ENCODE measurements at regions not wholly inside any gene's neighbourhood (a gene's known extent, or its start where the extent isn't known, plus 50 kb on each side); places are given as distances from the start of the nearest gene placed in this dataset.
"Not testable (repeated sequence)": the region's sequence is repeated elsewhere in the genome, so short reads cannot be mapped to it uniquely, and the experiment has no call there.

- Histone ChIP-seq H3K4me1 (ENCODE audit: low read length) (no peaks in the 10 kb centered on the region), H3K36me3 (ENCODE audit: insufficient read depth, low read length) (no peaks in the 10 kb centered on the region), H3K79me2 (ENCODE audit: low read length) (no peaks in the 10 kb centered on the region), H3K4me3 (ENCODE audit: low read length) (no peak overlapping the region), H3K27me3 (ENCODE audit: low read length) (no peaks in the 10 kb centered on the region), H2AFZ (ENCODE audit: low read length) (no peak overlapping the region), H3K27ac (ENCODE audit: low read length) (no peak overlapping the region), H3K9me3 (ENCODE audit: low read length) (no peaks in the 10 kb centered on the region), H3K4me2 (ENCODE audit: low read depth, low read length, poor library complexity, severe bottlenecking) (no peak overlapping the region), H3K9me2 (replicated peaks; ENCODE audit: insufficient read depth, low read length) (no peaks in the 10 kb centered on the region), H4K20me1 (ENCODE audit: insufficient read depth, low read depth, low read length) (no peaks in the 10 kb centered on the region), H3K9ac (ENCODE audit: low read length) (no peak overlapping the region)
- no peak for DNase-seq
Measured at GRCh38 chr2:43070030-43070429, 156.4 kb downstream of the ZFP36L2 start.

GRCh38 chr2:43068631-43069517 lies 157.5 kb downstream of the ZFP36L2 start:
- H2AFZ ChIP-seq (ENCODE audit: low read length) = no peak overlapping the region
- no peak overlapping the region for H3K27ac ChIP-seq (ENCODE audit: low read length)
- no peaks in the 10 kb centered on the region for H3K4me1 ChIP-seq (ENCODE audit: low read length)
- H3K9me2 ChIP-seq (replicated peaks; ENCODE audit: insufficient read depth, low read length) = no peaks in the 10 kb centered on the region
- H3K9me3 ChIP-seq (ENCODE audit: low read length) = no peaks in the 10 kb centered on the region
- DNase-seq = no peak
- H3K4me2 ChIP-seq (ENCODE audit: low read depth, low read length, poor library complexity, severe bottlenecking) = no peak overlapping the region
- no peaks in the 10 kb centered on the region for H3K27me3 ChIP-seq (ENCODE audit: low read length)
- no peak overlapping the region for H3K9ac ChIP-seq (ENCODE audit: low read length)
- H3K79me2 ChIP-seq (ENCODE audit: low read length) = no peaks in the 10 kb centered on the region
- H4K20me1 ChIP-seq (ENCODE audit: insufficient read depth, low read depth, low read length) = no peaks in the 10 kb centered on the region
- no peak overlapping the region for H3K4me3 ChIP-seq (ENCODE audit: low read length)
- no peaks in the 10 kb centered on the region for H3K36me3 ChIP-seq (ENCODE audit: insufficient read depth, low read length)

- Histone ChIP-seq H3K79me2 (ENCODE audit: low read length) (no peaks in the 10 kb centered on the region), H3K27me3 (ENCODE audit: low read length) (no peaks in the 10 kb centered on the region), H3K9me2 (replicated peaks; ENCODE audit: insufficient read depth, low read length) (no peaks in the 10 kb centered on the region), H3K36me3 (ENCODE audit: insufficient read depth, low read length) (no peaks in the 10 kb centered on the region), H4K20me1 (ENCODE audit: insufficient read depth, low read depth, low read length) (no peaks in the 10 kb centered on the region), H2AFZ (ENCODE audit: low read length) (no peak overlapping the region), H3K27ac (ENCODE audit: low read length) (no peak overlapping the region), H3K4me1 (ENCODE audit: low read length) (no peaks in the 10 kb centered on the region), H3K9me3 (ENCODE audit: low read length) (no peaks in the 10 kb centered on the region), H3K4me3 (ENCODE audit: low read length) (no peak overlapping the region), H3K9ac (ENCODE audit: low read length) (no peak overlapping the region), H3K4me2 (ENCODE audit: low read depth, low read length, poor library complexity, severe bottlenecking) (no peak overlapping the region)
- no peak for DNase-seq
Measured at GRCh38 chr2:43068041-43068533, 158.3 kb downstream of the ZFP36L2 start.

- Histone ChIP-seq H3K4me3 (ENCODE audit: low read length) (no peak overlapping the region), H3K4me1 (ENCODE audit: low read length) (no peaks in the 10 kb centered on the region), H3K9me2 (replicated peaks; ENCODE audit: insufficient read depth, low read length) (no peaks in the 10 kb centered on the region), H3K27ac (ENCODE audit: low read length) (no peak overlapping the region), H3K36me3 (ENCODE audit: insufficient read depth, low read length) (no peaks in the 10 kb centered on the region), H3K79me2 (ENCODE audit: low read length) (no peaks in the 10 kb centered on the region), H3K27me3 (ENCODE audit: low read length) (no peaks in the 10 kb centered on the region), H3K9ac (ENCODE audit: low read length) (no peak overlapping the region), H3K4me2 (ENCODE audit: low read depth, low read length, poor library complexity, severe bottlenecking) (no peak overlapping the region), H2AFZ (ENCODE audit: low read length) (no peak overlapping the region), H4K20me1 (ENCODE audit: insufficient read depth, low read depth, low read length) (no peaks in the 10 kb centered on the region), H3K9me3 (ENCODE audit: low read length) (no peaks in the 10 kb centered on the region)
- no peak for DNase-seq
Measured at GRCh38 chr2:43067254-43068040, 159.0 kb downstream of the ZFP36L2 start.

- H3K9me2 ChIP-seq (replicated peaks; ENCODE audit: insufficient read depth, low read length); DNase-seq; H3K9ac ChIP-seq (ENCODE audit: low read length); H3K4me1 ChIP-seq (ENCODE audit: low read length); H3K27me3 ChIP-seq (ENCODE audit: low read length); H4K20me1 ChIP-seq (ENCODE audit: insufficient read depth, low read depth, low read length); H2AFZ ChIP-seq (ENCODE audit: low read length); H3K4me2 ChIP-seq (ENCODE audit: low read depth, low read length, poor library complexity, severe bottlenecking); H3K9me3 ChIP-seq (ENCODE audit: low read length); H3K4me3 ChIP-seq (ENCODE audit: low read length); H3K36me3 ChIP-seq (ENCODE audit: insufficient read depth, low read length); H3K79me2 ChIP-seq (ENCODE audit: low read length); H3K27ac ChIP-seq (ENCODE audit: low read length): not testable (repeated sequence)
Measured at GRCh38 chr2:43066541-43067253, 159.7 kb downstream of the ZFP36L2 start.

- Histone ChIP-seq H3K4me2 (ENCODE audit: low read depth, low read length, poor library complexity, severe bottlenecking) (no peak overlapping the region), H3K9me3 (ENCODE audit: low read length) (no peaks in the 10 kb centered on the region)
Measured at GRCh38 chr2:43065871-43066270, 160.5 kb downstream of the ZFP36L2 start.

GRCh38 chr2:43065036-43065435 lies 161.4 kb downstream of the ZFP36L2 start:
- Histone ChIP-seq H3K36me3 (ENCODE audit: insufficient read depth, low read length) (no peaks in the 10 kb centered on the region), H3K4me3 (ENCODE audit: low read length) (no peak overlapping the region), H3K9me3 (ENCODE audit: low read length) (no peaks in the 10 kb centered on the region), H2AFZ (ENCODE audit: low read length) (no peak overlapping the region), H4K20me1 (ENCODE audit: insufficient read depth, low read depth, low read length) (no peaks in the 10 kb centered on the region), H3K9ac (ENCODE audit: low read length) (no peak overlapping the region), H3K4me1 (ENCODE audit: low read length) (no peaks in the 10 kb centered on the region), H3K4me2 (ENCODE audit: low read depth, low read length, poor library complexity, severe bottlenecking) (no peak overlapping the region), H3K27me3 (ENCODE audit: low read length) (no peaks in the 10 kb centered on the region), H3K27ac (ENCODE audit: low read length) (no peak overlapping the region), H3K9me2 (replicated peaks; ENCODE audit: insufficient read depth, low read length) (no peaks in the 10 kb centered on the region), H3K79me2 (ENCODE audit: low read length) (no peaks in the 10 kb centered on the region)
- no peak for DNase-seq

More at GRCh38 chr2:43065871-43066270, 160.5 kb downstream of the ZFP36L2 start:
- no peak for DNase-seq
- Histone ChIP-seq H3K27me3 (ENCODE audit: low read length) (no peaks in the 10 kb centered on the region), H4K20me1 (ENCODE audit: insufficient read depth, low read depth, low read length) (no peaks in the 10 kb centered on the region), H3K27ac (ENCODE audit: low read length) (no peak overlapping the region), H3K4me3 (ENCODE audit: low read length) (no peak overlapping the region), H3K4me1 (ENCODE audit: low read length) (no peaks in the 10 kb centered on the region), H2AFZ (ENCODE audit: low read length) (no peak overlapping the region), H3K9me2 (replicated peaks; ENCODE audit: insufficient read depth, low read length) (no peaks in the 10 kb centered on the region), H3K36me3 (ENCODE audit: insufficient read depth, low read length) (no peaks in the 10 kb centered on the region), H3K9ac (ENCODE audit: low read length) (no peak overlapping the region), H3K79me2 (ENCODE audit: low read length) (no peaks in the 10 kb centered on the region)

- not testable (repeated sequence) for H3K9me2 ChIP-seq (replicated peaks; ENCODE audit: insufficient read depth, low read length); H3K4me3 ChIP-seq (ENCODE audit: low read length); H3K9ac ChIP-seq (ENCODE audit: low read length); H3K9me3 ChIP-seq (ENCODE audit: low read length); H3K4me2 ChIP-seq (ENCODE audit: low read depth, low read length, poor library complexity, severe bottlenecking); H4K20me1 ChIP-seq (ENCODE audit: insufficient read depth, low read depth, low read length); H3K36me3 ChIP-seq (ENCODE audit: insufficient read depth, low read length); H3K4me1 ChIP-seq (ENCODE audit: low read length); DNase-seq; H3K79me2 ChIP-seq (ENCODE audit: low read length); H3K27me3 ChIP-seq (ENCODE audit: low read length); H3K27ac ChIP-seq (ENCODE audit: low read length); H2AFZ ChIP-seq (ENCODE audit: low read length)
Measured at GRCh38 chr2:43063096-43063495, 163.3 kb downstream of the ZFP36L2 start.
